NCI-H187 treated with DMSO at 0.1 percent for 48 hours (cell line): ENCODE measurements at regions not wholly inside any gene's neighbourhood (a gene's known extent, or its start where the extent isn't known, plus 50 kb on each side); places are given as distances from the start of the nearest gene placed in this dataset.

Experiments used
- DNase-seq: peaks from one replicate; lab custom pipeline; 2025; lab: John Stamatoyannopoulos, UW

GRCh38 chr6:147078106-147078505, 126.1 kb upstream of the STXBP5 start:
- no peak for DNase-seq

GRCh38 chr6:147078602-147079001, 125.6 kb upstream of the STXBP5 start:
- no peak for DNase-seq

- peak; percentile 92 for DNase-seq
Observed at GRCh38 chr6:147080225-147080624, 124.0 kb upstream of the STXBP5 start.

GRCh38 chr6:147081076-147081609, 123.1 kb upstream of the STXBP5 start:
- DNase-seq: no peak

- DNase-seq: no peak
Observed at GRCh38 chr6:147087641-147088040, 116.6 kb upstream of the STXBP5 start.

GRCh38 chr6:147088861-147089260, 115.4 kb upstream of the STXBP5 start:
- no peak for DNase-seq

GRCh38 chr6:147095316-147095715, 108.9 kb upstream of the STXBP5 start:
- DNase-seq: no peak

GRCh38 chr6:147099974-147100373, 104.2 kb upstream of the STXBP5 start:
- no peak for DNase-seq

- no peak for DNase-seq
Observed at GRCh38 chr6:147103007-147103406, 101.2 kb upstream of the STXBP5 start.

- no peak for DNase-seq
Observed at GRCh38 chr6:147103694-147104093, 100.5 kb upstream of the STXBP5 start.

- no peak for DNase-seq
Observed at GRCh38 chr6:147105786-147106185, 98.4 kb upstream of the STXBP5 start.

GRCh38 chr6:147106759-147107401, 97.3 kb upstream of the STXBP5 start:
- no peak for DNase-seq

- no peak for DNase-seq
Observed at GRCh38 chr6:147108259-147108910, 95.8 kb upstream of the STXBP5 start.

- DNase-seq: no peak
Observed at GRCh38 chr6:147109707-147110106, 94.5 kb upstream of the STXBP5 start.

- DNase-seq: no peak
Observed at GRCh38 chr6:147116056-147116455, 88.2 kb upstream of the STXBP5 start.

GRCh38 chr6:147117011-147117410, 87.2 kb upstream of the STXBP5 start:
- DNase-seq: no peak

GRCh38 chr6:147117580-147117979, 86.6 kb upstream of the STXBP5 start:
- no peak for DNase-seq

- no peak for DNase-seq
Observed at GRCh38 chr6:147119310-147119709, 84.9 kb upstream of the STXBP5 start.

GRCh38 chr6:147122823-147123222, 81.4 kb upstream of the STXBP5 start:
- no peak for DNase-seq

GRCh38 chr6:147126618-147127022, 77.6 kb upstream of the STXBP5 start:
- no peak for DNase-seq

- DNase-seq: no peak
Observed at GRCh38 chr6:147127587-147127986, 76.6 kb upstream of the STXBP5 start.

- no peak for DNase-seq
Observed at GRCh38 chr6:147128056-147128455, 76.2 kb upstream of the STXBP5 start.

- DNase-seq: no peak
Observed at GRCh38 chr6:147131532-147132128, 72.6 kb upstream of the STXBP5 start.
